ENCODE measurements at regions not wholly inside any gene's neighbourhood (a gene's known extent, or its start where the extent isn't known, plus 50 kb on each side); places are given as distances from the start of the nearest gene placed in this dataset.

- no peak for DNase-seq
These were observed 55.9 kb upstream of the AHR start for GRCh38 chr7:17242504-17242903.

DNA sequence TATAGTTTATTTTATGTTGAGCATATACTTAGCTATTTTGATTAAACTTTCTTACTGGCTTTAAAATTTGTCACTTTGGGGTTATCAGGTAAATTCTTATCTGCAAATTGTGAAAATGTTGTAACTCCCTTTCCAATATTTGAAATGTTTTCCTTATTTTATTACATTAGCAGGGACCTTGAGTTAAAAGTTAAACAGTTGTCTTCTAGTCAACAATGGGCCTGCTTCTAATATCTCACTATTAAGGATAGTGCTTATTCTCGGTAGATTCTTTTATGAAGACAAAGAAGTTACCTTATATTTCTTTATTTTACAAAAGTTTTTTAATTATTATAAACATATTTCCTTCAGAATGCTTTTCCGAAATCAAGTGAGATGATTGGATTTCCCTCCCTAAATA, 53.7 kb upstream of the AHR start:
- DNase-seq = no peak

- no peak for DNase-seq
These were observed 51.1 kb upstream of the AHR start for GRCh38 chr7:17247357-17247756.

- DNase-seq = no peak
These were observed 49.9 kb upstream of the AHR start for GRCh38 chr7:17248527-17248926.
